Activated CD8-positive, alpha-beta memory T cell treated with anti-CD3 and anti-CD28 coated beads, Interleukin-2, amount 50 U/mL, for 4 hours (primary cell): ENCODE measurements at regions not wholly inside any gene's neighbourhood (a gene's known extent, or its start where the extent isn't known, plus 50 kb on each side); places are given as distances from the start of the nearest gene placed in this dataset.
"Not testable (repeated sequence)": the region's sequence is repeated elsewhere in the genome, so short reads cannot be mapped to it uniquely, and the experiment has no call there.

Experiments
- DNase-seq: peaks from one replicate; pipeline ENCODE4 v3.0.0-alpha.2; 2020

GRCh38 chr13:30816736-30817135, 81.4 kb downstream of the ALOX5AP start:
- DNase-seq = no peak

DNA sequence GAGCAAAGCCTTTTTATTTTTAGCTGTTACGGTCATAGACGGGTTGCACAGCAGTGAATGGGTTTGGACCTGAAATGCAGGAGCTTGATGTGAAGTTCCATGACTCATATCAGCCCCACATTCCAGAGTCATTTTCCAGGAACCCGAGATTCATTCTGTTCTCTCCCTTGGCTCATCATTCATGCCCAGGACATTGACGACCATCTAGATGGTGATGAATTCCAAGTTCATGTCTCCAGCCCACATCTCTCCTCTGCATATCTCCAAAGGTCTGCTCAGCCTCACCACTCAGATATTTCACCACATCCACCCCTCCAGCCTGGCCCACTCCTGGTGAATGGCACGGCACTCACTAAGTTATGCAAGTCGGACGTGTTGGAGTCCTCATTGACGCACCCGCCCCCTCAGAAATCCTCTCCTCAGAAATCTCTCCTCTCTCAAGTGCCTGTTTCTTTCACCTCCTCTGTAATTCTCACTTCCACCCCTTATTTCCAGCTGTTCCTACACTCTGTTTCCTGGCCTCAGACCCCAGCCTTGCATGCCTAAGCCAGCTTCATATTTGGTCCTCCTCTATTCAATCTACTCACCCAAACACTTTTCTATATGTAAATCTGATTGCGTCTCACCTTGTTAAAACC, 83.1 kb downstream of the ALOX5AP start:
- DNase-seq = no peak

DNA sequence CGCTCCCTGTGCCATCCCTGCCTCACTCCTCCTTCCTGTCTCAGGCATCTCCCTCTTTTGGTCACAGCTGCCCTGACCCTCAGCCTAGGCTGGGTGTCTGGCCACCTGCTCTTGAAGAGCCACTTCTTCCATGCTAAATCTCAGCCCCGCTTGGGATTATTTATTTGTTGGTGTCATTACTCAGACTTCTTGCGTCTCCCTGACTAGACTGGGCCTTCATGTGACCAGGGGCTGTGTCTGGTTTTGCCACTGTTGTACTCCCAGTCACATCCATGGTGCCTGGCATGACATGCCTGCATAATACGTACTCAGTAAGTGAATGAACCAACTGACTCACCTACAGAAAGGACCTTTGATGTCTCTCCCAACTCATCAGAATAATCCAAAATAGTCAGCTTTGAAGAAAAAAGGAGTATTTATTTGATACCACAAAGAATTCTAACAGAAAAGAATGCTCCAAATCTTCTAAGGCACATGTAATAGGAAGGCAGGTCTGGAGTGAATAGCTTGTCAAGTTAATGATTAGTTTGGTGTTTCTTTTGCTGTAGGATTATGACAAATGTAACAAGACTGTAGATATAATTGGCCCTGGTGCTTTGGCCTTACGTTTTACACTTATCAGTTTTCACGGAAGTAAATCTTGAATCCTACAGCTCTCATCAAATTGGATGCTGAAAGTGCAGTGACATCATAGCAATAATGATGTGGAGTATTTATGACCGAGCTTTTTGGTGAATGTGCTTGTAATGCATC, 84.0 kb downstream of the ALOX5AP start:
- no peak for DNase-seq

- DNase-seq = no peak
Measured at GRCh38 chr13:30821421-30821820, 84.7 kb upstream of the MEDAG start.

- DNase-seq = no peak
Measured at GRCh38 chr13:30824651-30825050, 81.4 kb upstream of the MEDAG start.

GRCh38 chr13:30826911-30827577, 79.0 kb upstream of the MEDAG start:
- no peak for DNase-seq

DNA sequence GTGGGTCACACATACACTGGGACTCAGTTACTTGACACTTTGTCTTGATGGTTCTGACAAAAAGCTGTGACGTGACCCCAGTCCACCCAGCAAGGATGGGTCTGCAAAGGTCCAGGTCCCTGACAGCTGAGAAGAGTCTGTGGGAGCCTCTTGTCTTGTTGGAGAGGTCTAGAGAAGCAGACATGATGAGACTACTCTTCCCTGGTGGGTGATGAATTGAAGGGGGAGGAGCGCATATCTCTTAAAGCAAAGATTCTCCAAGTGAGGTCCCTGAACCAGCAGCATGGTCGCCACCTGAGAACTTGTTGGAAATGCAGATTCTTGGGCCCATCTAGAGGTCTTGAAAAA, 78.5 kb upstream of the MEDAG start:
- DNase-seq = no peak

DNA sequence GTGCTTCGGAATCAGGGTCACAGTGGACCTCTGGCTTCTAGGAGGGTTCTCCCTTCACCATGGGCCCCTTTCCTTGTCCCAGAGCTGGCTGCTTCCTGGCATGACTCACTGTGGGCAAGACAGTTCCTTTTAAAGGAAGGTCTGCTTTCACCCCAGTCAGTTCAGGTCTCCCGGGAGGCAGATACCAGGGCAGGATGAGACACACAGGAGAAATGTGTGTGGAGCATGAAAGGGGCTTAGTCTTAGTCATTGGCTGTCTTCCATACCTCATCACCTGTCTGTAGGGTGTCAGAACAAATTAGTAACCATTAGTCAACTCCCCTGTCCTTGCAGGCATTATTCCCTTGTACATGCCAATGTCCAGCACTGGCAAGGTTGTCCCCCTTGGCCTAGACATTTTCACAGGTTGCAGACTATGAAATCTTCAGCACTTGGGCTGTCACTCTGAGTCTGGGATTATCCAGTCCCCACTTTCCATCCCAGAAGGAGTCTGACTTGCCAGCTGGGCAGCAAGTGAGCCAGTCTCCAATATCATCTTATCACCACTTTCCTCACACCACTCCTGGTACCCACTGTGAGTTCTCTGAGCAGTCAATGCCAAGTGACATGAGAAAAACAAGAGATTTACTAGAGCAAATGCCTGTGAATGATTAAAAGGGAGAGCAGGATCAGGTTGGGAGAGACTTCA, 76.8 kb upstream of the MEDAG start:
- DNase-seq = no peak

- no peak for DNase-seq
Measured at GRCh38 chr13:30829833-30830637, 76.0 kb upstream of the MEDAG start.

DNA sequence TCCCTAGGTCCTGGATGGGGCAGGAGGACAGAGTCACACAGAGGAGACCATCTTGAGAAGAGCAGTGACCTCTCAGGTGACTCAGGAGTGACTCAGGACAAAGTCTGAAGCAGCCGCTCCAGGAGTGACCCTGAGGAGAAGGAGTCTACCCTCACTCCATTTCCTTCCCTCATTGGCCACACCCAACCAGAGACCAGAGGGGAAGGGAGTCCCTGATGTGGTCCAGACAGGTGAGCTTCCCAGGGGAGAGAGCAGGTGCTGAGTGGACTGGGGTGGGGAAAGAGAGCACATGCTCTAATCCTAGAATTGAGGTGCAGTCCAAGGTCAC, 75.5 kb upstream of the MEDAG start:
- DNase-seq = no peak

DNA sequence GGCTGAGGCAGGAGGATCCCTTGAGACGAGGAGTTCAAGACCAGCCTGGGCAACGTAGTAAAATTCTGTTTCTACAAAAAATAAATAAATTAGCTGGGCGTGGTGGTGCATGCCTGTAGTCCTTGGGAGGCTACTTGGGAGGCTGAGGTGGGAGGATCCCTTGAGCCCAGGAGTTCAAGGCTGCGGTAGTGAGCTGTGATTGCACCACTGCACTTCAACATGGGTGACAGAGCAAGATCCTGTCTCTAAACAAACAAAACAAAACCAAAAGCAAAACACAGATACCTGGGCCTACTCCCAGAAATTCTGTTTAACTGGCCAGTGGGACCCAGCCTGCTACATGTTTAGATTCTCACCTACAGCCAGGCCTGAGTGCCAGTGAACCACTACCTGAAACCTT, 74.6 kb upstream of the MEDAG start:
- no peak for DNase-seq

GRCh38 chr13:30832377-30832776, 73.7 kb upstream of the MEDAG start:
- no peak for DNase-seq

GRCh38 chr13:30832845-30833332, 73.2 kb upstream of the MEDAG start:
- DNase-seq = peak; percentile 26

DNA sequence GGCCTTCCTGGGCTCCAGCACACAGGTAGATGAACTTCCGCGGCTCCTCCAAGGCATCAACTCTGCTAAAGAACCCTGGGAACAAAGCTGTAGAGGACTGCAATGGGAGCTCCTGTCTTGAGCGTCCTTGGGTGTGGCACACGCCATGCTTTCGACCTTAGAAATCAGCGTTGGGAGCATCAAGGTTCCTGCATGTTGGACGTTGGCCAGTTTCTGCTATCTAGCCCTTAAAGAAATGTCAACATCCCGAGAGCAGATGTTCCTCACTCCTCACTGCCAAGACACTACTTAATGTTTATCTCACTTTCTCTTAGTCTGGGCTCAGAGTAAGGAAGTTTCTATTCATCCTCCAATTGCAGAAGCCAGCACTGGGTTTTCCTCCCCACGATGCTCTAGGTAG, 70.6 kb upstream of the MEDAG start:
- no peak for DNase-seq

- no peak for DNase-seq
Measured at GRCh38 chr13:30837227-30838159, 68.6 kb upstream of the MEDAG start.

DNA sequence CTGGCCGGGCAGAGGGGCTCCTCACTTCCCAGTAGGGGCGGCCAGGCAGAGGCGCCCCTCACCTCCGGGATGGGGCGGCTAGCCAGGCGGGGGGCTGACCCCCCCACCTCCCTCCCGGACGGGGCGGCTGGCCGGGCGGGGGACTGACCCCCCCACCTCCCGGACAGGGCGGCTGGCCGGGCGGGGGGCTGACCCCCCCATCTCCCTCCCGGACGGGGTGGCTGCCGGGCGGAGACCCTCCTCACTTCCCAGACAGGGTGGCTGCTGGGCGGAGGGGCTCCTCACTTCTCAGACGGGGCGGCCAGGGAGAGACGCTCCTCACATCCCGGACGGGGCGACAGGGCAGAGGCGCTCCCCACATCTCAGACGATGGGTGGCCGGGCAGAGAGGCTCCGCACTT, 66.4 kb upstream of the MEDAG start:
- DNase-seq = not testable (repeated sequence)

DNA sequence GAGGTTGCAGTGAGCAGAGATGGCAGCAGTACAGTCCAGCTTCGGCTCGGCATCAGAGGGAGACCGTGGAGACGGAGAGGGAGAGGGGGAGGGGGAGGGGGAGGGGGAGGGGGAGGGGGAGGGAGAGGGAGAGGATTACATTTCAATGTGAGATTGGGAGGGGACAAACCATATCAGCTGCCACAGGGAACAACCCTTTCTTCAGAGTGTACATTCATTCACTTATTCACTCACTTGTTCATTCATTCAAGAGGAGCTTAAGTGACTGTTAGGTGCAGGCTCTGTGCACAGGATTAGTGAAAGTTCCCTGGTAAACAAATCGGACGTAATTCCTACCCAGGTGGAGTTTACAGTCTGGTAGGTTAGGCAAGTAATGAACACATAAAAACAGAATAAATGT, 65.6 kb upstream of the MEDAG start:
- DNase-seq = no peak

GRCh38 chr13:30841154-30841553, 64.9 kb upstream of the MEDAG start:
- DNase-seq = no peak

DNA sequence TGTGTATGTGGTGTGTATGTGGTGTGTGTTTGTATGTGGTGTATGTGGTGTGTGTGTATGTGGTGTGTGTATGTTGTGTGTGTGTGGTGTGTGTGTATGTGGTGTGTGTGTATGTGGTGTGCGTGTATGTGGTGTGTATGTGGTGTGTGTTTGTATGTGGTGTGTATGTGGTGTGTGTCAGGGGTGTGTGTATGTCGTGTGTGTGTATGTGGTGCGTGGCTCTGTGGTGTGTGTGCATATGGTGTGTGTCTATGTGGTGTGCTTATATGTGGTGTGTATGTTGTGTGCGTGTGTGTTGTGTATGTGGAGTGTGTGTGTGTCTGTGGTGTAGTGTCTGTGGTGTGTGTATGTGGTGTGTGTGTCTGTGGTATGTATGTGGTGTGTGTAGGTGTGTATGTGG, 62.5 kb upstream of the MEDAG start:
- DNase-seq = no peak

- no peak for DNase-seq
Measured at GRCh38 chr13:30844548-30845296, 61.3 kb upstream of the MEDAG start.
